GM13977 (cell line): ENCODE measurements at regions not wholly inside any gene's neighbourhood (a gene's known extent, or its start where the extent isn't known, plus 50 kb on each side); places are given as distances from the start of the nearest gene placed in this dataset.

Experiments
- DNase-seq: peaks from one replicate; pipeline ENCODE4 v3.0.0; 2012; ENCODE audit warnings: low spot score
- CTCF ChIP-seq: IDR thresholded peaks from 2 replicates; pipeline ENCODE4 v1.5.1; 2012; ENCODE audit warnings: mild to moderate bottlenecking, control low read depth; ENCODE audit not compliant: insufficient read depth; ENCODE audit errors: extremely low read depth, missing control alignments
- in situ Hi-C: fragments of 300-500 bp; cut with MboI; formaldehyde crosslinking; loops from one replicate; pipeline ENCODE4 v1.12.0; 2022; ENCODE audit warnings: low sequenced_read_pairs, low pct_unique_long_range_greater_than_20kb, mixed read lengths, inconsistent platforms; ENCODE audit not compliant: unreplicated experiment

DNA sequence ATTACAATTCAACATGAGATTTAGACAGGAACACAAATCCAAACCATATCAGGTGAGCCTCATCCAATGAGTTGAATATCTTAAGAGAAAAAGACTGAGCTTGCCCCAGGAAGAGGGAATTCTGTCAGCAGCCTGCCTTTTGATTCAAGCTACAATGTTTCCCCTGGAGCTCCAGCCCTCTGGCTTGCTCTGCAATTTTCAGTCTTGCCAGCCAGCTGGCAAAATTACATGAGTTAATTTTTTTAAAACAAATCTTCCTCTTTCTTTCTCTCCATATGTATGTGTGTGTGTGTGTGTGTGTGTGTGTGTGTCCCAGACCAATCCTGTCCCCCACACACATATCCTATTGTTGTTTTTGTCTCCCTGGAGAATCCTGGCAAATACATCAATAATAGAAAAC is 313.2 kb downstream of the CDH10 start:
- TF ChIP-seq CTCF = no peak
- in situ Hi-C loops = no loop called here
- DNase-seq = no peak

GRCh38 chr5:24347158-24347557 is 297.6 kb downstream of the CDH10 start:
- in situ Hi-C loops = no loop called here

DNA sequence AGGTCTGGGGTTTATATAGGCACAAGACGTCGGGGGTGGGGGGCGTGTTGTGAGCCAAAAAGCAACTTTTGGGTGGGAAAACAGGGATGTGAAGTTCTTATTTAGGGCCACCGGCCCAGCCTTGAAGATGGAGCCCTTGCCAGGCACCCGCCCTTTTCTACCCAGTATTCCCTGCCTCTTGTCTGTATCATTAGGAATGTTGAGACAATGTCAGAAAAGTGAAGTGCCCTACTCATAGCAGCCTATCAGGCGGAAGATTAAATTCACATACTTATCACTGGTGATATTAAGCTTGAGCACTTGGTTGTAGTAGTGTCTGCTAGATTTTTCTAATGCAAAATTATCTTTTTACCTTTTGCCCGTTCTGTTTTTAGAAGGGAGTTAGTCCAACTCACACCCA is 293.5 kb downstream of the CDH10 start:
- no peak for TF ChIP-seq CTCF
- in situ Hi-C loops = no loop called here
- no peak for DNase-seq

More at GRCh38 chr5:24347158-24347557, 297.6 kb downstream of the CDH10 start:
- DNase-seq = no peak
- no peak for TF ChIP-seq CTCF

DNA sequence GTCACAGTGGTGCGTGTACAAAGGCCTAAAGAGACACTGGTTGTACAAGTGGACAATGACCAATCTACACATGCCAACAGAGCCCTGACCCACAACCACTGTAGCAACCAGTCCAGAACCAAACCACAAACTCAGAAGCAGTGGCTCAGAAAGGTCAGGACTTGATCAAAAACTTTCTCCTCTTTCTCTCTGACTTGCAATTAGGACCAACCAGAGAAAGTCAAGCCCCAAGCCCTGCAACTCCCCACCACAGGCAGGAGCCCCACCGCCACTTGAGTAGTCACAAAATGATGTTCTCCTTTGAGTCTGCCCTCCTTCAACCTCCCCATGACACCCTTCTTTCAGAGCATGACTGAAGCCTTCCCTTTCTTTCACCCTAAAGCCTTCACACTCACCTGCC is 291.8 kb downstream of the CDH10 start:
- no peak for DNase-seq
- in situ Hi-C loops = no loop called here
- no peak for TF ChIP-seq CTCF

DNA sequence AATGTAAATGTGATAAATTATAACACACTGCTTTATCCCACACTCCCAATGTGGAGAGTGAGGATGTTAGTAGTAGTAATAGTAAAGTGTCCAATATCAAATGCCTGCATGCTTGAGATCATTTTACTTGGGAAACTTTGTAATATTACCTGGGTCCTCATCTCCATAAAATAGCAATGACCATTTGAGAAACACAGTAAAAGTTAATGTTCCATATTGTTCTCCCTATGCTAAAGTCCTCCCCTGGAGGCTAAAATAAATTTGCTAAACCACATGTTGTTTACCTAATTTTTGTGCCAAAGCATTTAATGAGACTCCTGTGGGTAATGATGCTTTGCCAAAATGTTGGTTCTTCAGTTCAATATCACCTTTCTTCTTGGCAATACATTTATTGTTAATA is 291.2 kb downstream of the CDH10 start:
- no peak for DNase-seq
- no peak for TF ChIP-seq CTCF
- in situ Hi-C loops = no loop called here

GRCh38 chr5:24363789-24364481 is 280.8 kb downstream of the CDH10 start:
- no peak for TF ChIP-seq CTCF
- DNase-seq = no peak
- in situ Hi-C loops = no loop called here
